ENCODE measurements at regions not wholly inside any gene's neighbourhood (a gene's known extent, or its start where the extent isn't known, plus 50 kb on each side); places are given as distances from the start of the nearest gene placed in this dataset.

- Histone ChIP-seq H3K27me3 (ENCODE audit: control insufficient read depth in 2 of 2, insufficient read depth in 2 of 2, low read length in 2 of 2) (no peaks in the 10 kb centered on the region), H3K4me3 (ENCODE audit: low read length in 2 of 2) (no peak overlapping the region), H3K9ac (ENCODE audit: low read depth in 1 of 2, low read length in 2 of 2) (no peak overlapping the region), H3K27ac (ENCODE audit: low read depth in 2 of 2, low read length in 2 of 2) (peak overlapping the region in 1 of 2 donors; percentile 23), H3K9me3 (ENCODE audit: control insufficient read depth in 2 of 2, low read length in 2 of 2) (no peaks in the 10 kb centered on the region), H3K36me3 (ENCODE audit: control insufficient read depth in 2 of 2, insufficient read depth in 2 of 2, low read length in 2 of 2) (no peaks in the 10 kb centered on the region), H3K4me1 (ENCODE audit: control insufficient read depth in 2 of 2, insufficient read depth in 2 of 2, low read length in 2 of 2) (peaks cover 0 to 4% of the 10 kb centered on the region in 2 donors)
Observed at GRCh38 chr9:89749500-89750116, 144.8 kb downstream of the GADD45G start.

GRCh38 chr9:89750117-89750791 lies 145.4 kb downstream of the GADD45G start:
- H3K4me3 ChIP-seq (ENCODE audit: low read length in 2 of 2) = no peak overlapping the region

DNA sequence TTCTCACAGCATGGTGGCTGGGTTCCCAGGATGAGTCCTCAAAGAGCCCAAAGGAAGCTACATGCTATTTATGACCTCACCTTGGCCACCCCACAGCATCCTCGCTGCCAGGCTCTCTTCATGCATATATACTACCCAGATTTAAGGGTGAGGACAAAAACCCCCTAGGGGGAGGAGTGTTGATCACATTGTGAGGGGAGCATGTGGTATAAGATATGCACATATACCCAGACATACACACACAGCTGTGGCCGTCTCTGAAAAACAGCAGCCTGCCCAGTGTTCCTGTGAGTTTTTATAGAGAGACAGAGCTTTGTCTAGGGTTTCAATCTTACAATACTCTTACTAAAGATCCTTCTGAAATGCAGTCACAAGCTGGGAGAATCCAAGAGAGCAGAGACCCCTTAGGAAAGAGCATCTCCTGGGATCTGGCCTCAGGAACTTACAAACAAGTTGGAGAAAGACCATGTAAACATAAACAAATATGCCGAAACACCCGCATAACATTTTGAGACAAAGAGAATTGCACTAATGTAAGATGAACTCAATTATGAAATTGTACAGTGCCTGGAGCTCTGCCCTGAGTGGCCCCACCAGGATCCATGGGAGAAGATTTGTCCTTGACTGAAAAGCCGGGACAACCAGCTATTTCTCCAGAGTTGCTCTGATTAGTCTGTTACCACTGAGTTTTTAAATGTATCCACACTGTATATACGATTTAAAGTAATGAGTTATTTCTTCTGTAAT lies 146.4 kb downstream of the GADD45G start:
- Histone ChIP-seq H3K9ac (ENCODE audit: low read depth in 1 of 2, low read length in 2 of 2) (no peak overlapping the region), H3K9me3 (ENCODE audit: control insufficient read depth in 2 of 2, low read length in 2 of 2) (no peaks in the 10 kb centered on the region), H3K36me3 (ENCODE audit: control insufficient read depth in 2 of 2, insufficient read depth in 2 of 2, low read length in 2 of 2) (no peaks in the 10 kb centered on the region), H3K27me3 (ENCODE audit: control insufficient read depth in 2 of 2, insufficient read depth in 2 of 2, low read length in 2 of 2) (no peaks in the 10 kb centered on the region), H3K4me1 (ENCODE audit: control insufficient read depth in 2 of 2, insufficient read depth in 2 of 2, low read length in 2 of 2) (peaks cover 0 to 4% of the 10 kb centered on the region in 2 donors), H3K4me3 (ENCODE audit: low read length in 2 of 2) (no peak overlapping the region), H3K27ac (ENCODE audit: low read depth in 2 of 2, low read length in 2 of 2) (no peak overlapping the region)

More at GRCh38 chr9:89750117-89750791, 145.4 kb downstream of the GADD45G start:
- Histone ChIP-seq H3K4me1 (ENCODE audit: control insufficient read depth in 2 of 2, insufficient read depth in 2 of 2, low read length in 2 of 2) (peaks cover 0 to 4% of the 10 kb centered on the region in 2 donors), H3K36me3 (ENCODE audit: control insufficient read depth in 2 of 2, insufficient read depth in 2 of 2, low read length in 2 of 2) (no peaks in the 10 kb centered on the region), H3K27me3 (ENCODE audit: control insufficient read depth in 2 of 2, insufficient read depth in 2 of 2, low read length in 2 of 2) (no peaks in the 10 kb centered on the region), H3K27ac (ENCODE audit: low read depth in 2 of 2, low read length in 2 of 2) (peak overlapping the region in 1 of 2 donors; percentile 23), H3K9me3 (ENCODE audit: control insufficient read depth in 2 of 2, low read length in 2 of 2) (no peaks in the 10 kb centered on the region), H3K9ac (ENCODE audit: low read depth in 1 of 2, low read length in 2 of 2) (no peak overlapping the region)

DNA sequence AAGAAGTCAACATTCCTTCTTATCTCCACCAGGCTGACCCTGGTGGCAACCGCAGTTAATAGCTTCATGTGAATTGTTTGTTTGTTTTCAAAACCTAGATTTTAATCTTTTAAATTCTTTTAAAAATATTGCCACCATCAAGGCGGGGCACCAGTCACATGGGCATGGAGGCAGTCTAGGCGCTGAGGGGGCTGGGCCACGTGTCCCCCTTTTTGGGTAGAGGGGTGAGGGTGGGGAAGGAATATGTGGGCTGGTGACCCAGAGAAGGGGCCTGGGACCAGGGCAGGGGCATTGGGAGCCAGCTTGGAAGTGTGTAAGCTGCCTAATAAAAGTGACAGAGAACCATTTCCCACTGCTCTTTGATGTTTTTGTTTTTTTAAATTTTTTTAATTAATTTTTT lies 147.3 kb downstream of the GADD45G start:
- no peak overlapping the region for H3K4me3 ChIP-seq (ENCODE audit: low read length in 2 of 2)
- peaks cover 0 to 7% of the 10 kb centered on the region in 2 donors for H3K4me1 ChIP-seq (ENCODE audit: control insufficient read depth in 2 of 2, insufficient read depth in 2 of 2, low read length in 2 of 2)
- H3K36me3 ChIP-seq (ENCODE audit: control insufficient read depth in 2 of 2, insufficient read depth in 2 of 2, low read length in 2 of 2) = no peaks in the 10 kb centered on the region
- no peak overlapping the region for H3K9ac ChIP-seq (ENCODE audit: low read depth in 1 of 2, low read length in 2 of 2)
- H3K9me3 ChIP-seq (ENCODE audit: control insufficient read depth in 2 of 2, low read length in 2 of 2) = no peaks in the 10 kb centered on the region
- no peak overlapping the region for H3K27ac ChIP-seq (ENCODE audit: low read depth in 2 of 2, low read length in 2 of 2)
- no peaks in the 10 kb centered on the region for H3K27me3 ChIP-seq (ENCODE audit: control insufficient read depth in 2 of 2, insufficient read depth in 2 of 2, low read length in 2 of 2)

DNA sequence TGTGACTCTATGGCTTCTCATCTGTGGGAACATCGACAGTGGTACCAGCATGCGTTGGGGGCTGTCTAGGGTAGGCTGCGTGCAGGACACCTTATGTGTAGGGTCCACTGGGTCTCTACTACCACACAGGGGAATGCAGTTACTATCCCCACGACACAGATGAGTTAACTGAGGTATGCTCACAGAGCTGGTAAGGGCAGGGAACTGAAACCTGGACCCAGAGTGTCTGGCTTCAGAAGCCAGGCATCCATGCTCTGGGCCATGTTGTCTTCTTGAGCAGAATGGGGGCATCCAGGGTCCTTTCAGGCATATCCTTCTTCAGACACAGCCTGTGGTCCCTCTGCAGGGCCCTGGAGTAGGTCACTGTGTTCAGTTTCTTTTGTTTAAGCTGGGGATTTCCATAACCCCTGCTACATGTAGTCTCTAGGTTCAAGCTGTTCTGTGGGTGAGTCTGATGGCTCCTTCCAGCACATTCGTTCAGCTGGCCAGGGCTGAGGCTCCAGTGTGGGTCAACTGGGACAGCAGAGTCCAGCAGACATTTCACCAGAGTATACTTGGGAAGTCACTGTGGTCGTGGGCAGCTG lies 148.8 kb downstream of the GADD45G start:
- Histone ChIP-seq H3K9me3 (ENCODE audit: control insufficient read depth in 2 of 2, low read length in 2 of 2) (no peaks in the 10 kb centered on the region), H3K36me3 (ENCODE audit: control insufficient read depth in 2 of 2, insufficient read depth in 2 of 2, low read length in 2 of 2) (no peaks in the 10 kb centered on the region), H3K27ac (ENCODE audit: low read depth in 2 of 2, low read length in 2 of 2) (no peak overlapping the region), H3K4me1 (ENCODE audit: control insufficient read depth in 2 of 2, insufficient read depth in 2 of 2, low read length in 2 of 2) (peaks cover 0 to 8% of the 10 kb centered on the region in 2 donors), H3K27me3 (ENCODE audit: control insufficient read depth in 2 of 2, insufficient read depth in 2 of 2, low read length in 2 of 2) (no peaks in the 10 kb centered on the region), H3K4me3 (ENCODE audit: low read length in 2 of 2) (no peak overlapping the region), H3K9ac (ENCODE audit: low read depth in 1 of 2, low read length in 2 of 2) (no peak overlapping the region)

GRCh38 chr9:89754193-89754592 lies 149.4 kb downstream of the GADD45G start:
- Histone ChIP-seq H3K4me3 (ENCODE audit: low read length in 2 of 2) (no peak overlapping the region), H3K9me3 (ENCODE audit: control insufficient read depth in 2 of 2, low read length in 2 of 2) (no peaks in the 10 kb centered on the region), H3K27ac (ENCODE audit: low read depth in 2 of 2, low read length in 2 of 2) (no peak overlapping the region), H3K9ac (ENCODE audit: low read depth in 1 of 2, low read length in 2 of 2) (no peak overlapping the region), H3K4me1 (ENCODE audit: control insufficient read depth in 2 of 2, insufficient read depth in 2 of 2, low read length in 2 of 2) (peaks cover 0 to 8% of the 10 kb centered on the region in 2 donors), H3K36me3 (ENCODE audit: control insufficient read depth in 2 of 2, insufficient read depth in 2 of 2, low read length in 2 of 2) (no peaks in the 10 kb centered on the region), H3K27me3 (ENCODE audit: control insufficient read depth in 2 of 2, insufficient read depth in 2 of 2, low read length in 2 of 2) (no peaks in the 10 kb centered on the region)

DNA sequence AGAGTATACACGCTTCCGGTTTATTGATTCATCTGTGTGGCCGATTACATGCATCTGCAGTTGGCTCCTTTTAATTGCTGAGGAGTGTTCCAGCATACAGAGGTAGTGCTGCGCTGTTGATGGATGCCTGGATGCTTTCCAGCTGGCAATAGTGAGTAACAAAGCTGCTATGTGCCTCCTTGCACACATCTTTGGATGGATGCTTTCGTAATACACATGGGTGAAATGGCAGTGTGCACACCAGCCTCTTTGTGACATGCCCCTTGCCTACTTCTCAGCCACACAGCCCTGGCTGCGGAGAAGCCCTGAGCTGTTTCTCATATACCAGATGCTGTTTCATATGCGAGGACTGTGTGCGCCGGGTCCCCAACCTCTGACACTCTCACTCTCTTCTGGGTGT lies 151.0 kb downstream of the GADD45G start:
- Histone ChIP-seq H3K9ac (ENCODE audit: low read depth in 1 of 2, low read length in 2 of 2) (no peak overlapping the region), H3K4me1 (ENCODE audit: control insufficient read depth in 2 of 2, insufficient read depth in 2 of 2, low read length in 2 of 2) (peaks cover 0 to 4% of the 10 kb centered on the region in 2 donors), H3K9me3 (ENCODE audit: control insufficient read depth in 2 of 2, low read length in 2 of 2) (no peaks in the 10 kb centered on the region), H3K27ac (ENCODE audit: low read depth in 2 of 2, low read length in 2 of 2) (no peak overlapping the region), H3K27me3 (ENCODE audit: control insufficient read depth in 2 of 2, insufficient read depth in 2 of 2, low read length in 2 of 2) (no peaks in the 10 kb centered on the region), H3K36me3 (ENCODE audit: control insufficient read depth in 2 of 2, insufficient read depth in 2 of 2, low read length in 2 of 2) (no peaks in the 10 kb centered on the region), H3K4me3 (ENCODE audit: low read length in 2 of 2) (no peak overlapping the region)

GRCh38 chr9:89756891-89757537 lies 152.2 kb downstream of the GADD45G start:
- no peak overlapping the region for H3K27ac ChIP-seq (ENCODE audit: low read depth in 2 of 2, low read length in 2 of 2)
- no peaks in the 10 kb centered on the region for H3K9me3 ChIP-seq (ENCODE audit: control insufficient read depth in 2 of 2, low read length in 2 of 2)
- no peak overlapping the region for H3K9ac ChIP-seq (ENCODE audit: low read depth in 1 of 2, low read length in 2 of 2)

GRCh38 chr9:89757776-89758528 lies 153.1 kb downstream of the GADD45G start:
- H3K4me1 ChIP-seq (ENCODE audit: control insufficient read depth in 2 of 2, insufficient read depth in 2 of 2, low read length in 2 of 2) = peaks cover 0 to 4% of the 10 kb centered on the region in 2 donors
- H3K27me3 ChIP-seq (ENCODE audit: control insufficient read depth in 2 of 2, insufficient read depth in 2 of 2, low read length in 2 of 2) = no peaks in the 10 kb centered on the region
- no peak overlapping the region for H3K27ac ChIP-seq (ENCODE audit: low read depth in 2 of 2, low read length in 2 of 2)
- no peak overlapping the region for H3K4me3 ChIP-seq (ENCODE audit: low read length in 2 of 2)
- H3K36me3 ChIP-seq (ENCODE audit: control insufficient read depth in 2 of 2, insufficient read depth in 2 of 2, low read length in 2 of 2) = no peaks in the 10 kb centered on the region
- H3K9me3 ChIP-seq (ENCODE audit: control insufficient read depth in 2 of 2, low read length in 2 of 2) = no peaks in the 10 kb centered on the region
- H3K9ac ChIP-seq (ENCODE audit: low read depth in 1 of 2, low read length in 2 of 2) = no peak overlapping the region

More at GRCh38 chr9:89756891-89757537, 152.2 kb downstream of the GADD45G start:
- Histone ChIP-seq H3K27me3 (ENCODE audit: control insufficient read depth in 2 of 2, insufficient read depth in 2 of 2, low read length in 2 of 2) (no peaks in the 10 kb centered on the region), H3K36me3 (ENCODE audit: control insufficient read depth in 2 of 2, insufficient read depth in 2 of 2, low read length in 2 of 2) (no peaks in the 10 kb centered on the region), H3K4me3 (ENCODE audit: low read length in 2 of 2) (no peak overlapping the region), H3K4me1 (ENCODE audit: control insufficient read depth in 2 of 2, insufficient read depth in 2 of 2, low read length in 2 of 2) (peaks cover 0 to 4% of the 10 kb centered on the region in 2 donors)

Measured in mucosa of rectum (tissue), 2 donors.